Endothelial cell (in vitro differentiated cells): ENCODE measurements at regions not wholly inside any gene's neighbourhood (a gene's known extent, or its start where the extent isn't known, plus 50 kb on each side); places are given as distances from the start of the nearest gene placed in this dataset.
A peak's percentile ranks its signal among the peaks of the same experiment; 100 is the strongest.
"Not testable (repeated sequence)": the region's sequence is repeated elsewhere in the genome, so short reads cannot be mapped to it uniquely, and the experiment has no call there.

Experiments used
- DNase-seq: peaks from one replicate; pipeline ENCODE4 v3.0.0; 2021; ENCODE audit warnings: low spot score
- H3K27ac Mint-ChIP-seq: one replicate; pipeline ENCODE4 v1.8.0; 2021; ENCODE audit warnings: mixed read lengths, inconsistent platforms; ENCODE audit not compliant: unreplicated experiment
- H3K27me3 Mint-ChIP-seq: one replicate; pipeline ENCODE4 v1.8.0; 2021; ENCODE audit warnings: mild to moderate bottlenecking, moderate library complexity, mixed read lengths, inconsistent platforms; ENCODE audit not compliant: unreplicated experiment
- H3K36me3 Mint-ChIP-seq: one replicate; pipeline ENCODE4 v1.8.0; 2021; ENCODE audit warnings: mild to moderate bottlenecking, low read depth, mixed read lengths, inconsistent platforms; ENCODE audit not compliant: unreplicated experiment
- H3K4me1 Mint-ChIP-seq: one replicate; pipeline ENCODE4 v1.8.0; 2021; ENCODE audit warnings: mild to moderate bottlenecking, mixed read lengths, inconsistent platforms; ENCODE audit not compliant: unreplicated experiment
- H3K4me3 Mint-ChIP-seq: one replicate; pipeline ENCODE4 v1.8.0; 2021; ENCODE audit warnings: mild to moderate bottlenecking, mixed read lengths, inconsistent platforms; ENCODE audit not compliant: unreplicated experiment
- H3K9me3 Mint-ChIP-seq: one replicate; pipeline ENCODE4 v1.8.0; 2021; ENCODE audit warnings: mixed read lengths, inconsistent platforms; ENCODE audit not compliant: unreplicated experiment
- TF ChIP-seq, protein P1 (sequence below): fragments of 200-600 bp; sonication (generic); IDR thresholded peaks from one replicate; pipeline ENCODE4 v1.5.0; 2021; ENCODE audit warnings: antibody characterized with exemption; ENCODE audit not compliant: unreplicated experiment

DNA sequence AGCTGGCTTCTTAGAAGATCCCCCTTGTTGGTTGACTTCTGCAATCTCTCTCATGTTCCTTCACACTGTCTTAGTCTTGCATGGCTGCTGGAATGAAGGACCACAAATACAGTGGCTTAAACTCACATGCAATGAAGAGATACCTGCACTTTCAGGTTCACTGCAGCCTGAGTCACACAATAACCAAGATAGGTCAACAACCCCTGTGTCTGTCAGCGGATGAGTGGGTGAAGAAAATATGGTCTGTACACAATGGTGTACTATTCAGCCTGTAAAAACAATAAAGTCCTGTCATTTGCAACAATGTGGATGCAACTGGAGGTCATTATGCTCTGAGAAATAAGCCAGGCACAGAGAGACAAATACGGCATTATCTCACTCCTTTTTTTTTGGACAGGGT, 373.8 kb upstream of the AMELY start:
- no peak for DNase-seq
- H3K9me3 Mint-ChIP-seq, result no peaks in the 10 kb centered on the region

DNA sequence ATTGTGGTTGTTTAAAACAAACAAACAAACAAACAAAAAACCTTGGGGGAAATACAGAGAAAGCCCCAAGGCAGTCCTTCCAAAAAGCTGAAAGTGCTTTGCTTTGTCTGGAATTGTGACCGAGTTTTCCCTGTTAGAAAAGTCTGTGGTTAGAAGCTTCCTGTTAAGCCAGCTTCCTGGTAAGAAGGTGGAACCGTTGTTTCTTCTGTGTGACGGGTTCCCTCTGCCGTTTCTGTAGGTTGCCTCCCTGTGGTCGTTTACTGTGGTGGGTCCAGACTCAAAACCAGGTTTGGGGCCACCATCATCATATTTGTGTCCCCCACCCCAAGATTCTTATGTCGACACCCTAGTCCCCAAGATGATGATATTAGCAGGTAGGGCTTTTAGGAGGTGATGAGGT, 371.4 kb upstream of the AMELY start:
- Mint-ChIP-seq H3K9me3 (no peaks in the 10 kb centered on the region), H3K27me3 (peaks cover 1% of the 10 kb centered on the region)
- TF ChIP-seq, protein P1, sequence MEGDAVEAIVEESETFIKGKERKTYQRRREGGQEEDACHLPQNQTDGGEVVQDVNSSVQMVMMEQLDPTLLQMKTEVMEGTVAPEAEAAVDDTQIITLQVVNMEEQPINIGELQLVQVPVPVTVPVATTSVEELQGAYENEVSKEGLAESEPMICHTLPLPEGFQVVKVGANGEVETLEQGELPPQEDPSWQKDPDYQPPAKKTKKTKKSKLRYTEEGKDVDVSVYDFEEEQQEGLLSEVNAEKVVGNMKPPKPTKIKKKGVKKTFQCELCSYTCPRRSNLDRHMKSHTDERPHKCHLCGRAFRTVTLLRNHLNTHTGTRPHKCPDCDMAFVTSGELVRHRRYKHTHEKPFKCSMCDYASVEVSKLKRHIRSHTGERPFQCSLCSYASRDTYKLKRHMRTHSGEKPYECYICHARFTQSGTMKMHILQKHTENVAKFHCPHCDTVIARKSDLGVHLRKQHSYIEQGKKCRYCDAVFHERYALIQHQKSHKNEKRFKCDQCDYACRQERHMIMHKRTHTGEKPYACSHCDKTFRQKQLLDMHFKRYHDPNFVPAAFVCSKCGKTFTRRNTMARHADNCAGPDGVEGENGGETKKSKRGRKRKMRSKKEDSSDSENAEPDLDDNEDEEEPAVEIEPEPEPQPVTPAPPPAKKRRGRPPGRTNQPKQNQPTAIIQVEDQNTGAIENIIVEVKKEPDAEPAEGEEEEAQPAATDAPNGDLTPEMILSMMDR, result no peak

More for the DNA sequence above, 373.8 kb upstream of the AMELY start:
- H3K27ac Mint-ChIP-seq, result no peak overlapping the region
- H3K4me1 Mint-ChIP-seq, result peaks cover 23% of the 10 kb centered on the region
- no peak overlapping the region for H3K4me3 Mint-ChIP-seq
- H3K27me3 Mint-ChIP-seq, result peaks cover 1% of the 10 kb centered on the region
- TF ChIP-seq, protein P1, result no peak
- H3K36me3 Mint-ChIP-seq, result peaks cover 16% of the 10 kb centered on the region

DNA sequence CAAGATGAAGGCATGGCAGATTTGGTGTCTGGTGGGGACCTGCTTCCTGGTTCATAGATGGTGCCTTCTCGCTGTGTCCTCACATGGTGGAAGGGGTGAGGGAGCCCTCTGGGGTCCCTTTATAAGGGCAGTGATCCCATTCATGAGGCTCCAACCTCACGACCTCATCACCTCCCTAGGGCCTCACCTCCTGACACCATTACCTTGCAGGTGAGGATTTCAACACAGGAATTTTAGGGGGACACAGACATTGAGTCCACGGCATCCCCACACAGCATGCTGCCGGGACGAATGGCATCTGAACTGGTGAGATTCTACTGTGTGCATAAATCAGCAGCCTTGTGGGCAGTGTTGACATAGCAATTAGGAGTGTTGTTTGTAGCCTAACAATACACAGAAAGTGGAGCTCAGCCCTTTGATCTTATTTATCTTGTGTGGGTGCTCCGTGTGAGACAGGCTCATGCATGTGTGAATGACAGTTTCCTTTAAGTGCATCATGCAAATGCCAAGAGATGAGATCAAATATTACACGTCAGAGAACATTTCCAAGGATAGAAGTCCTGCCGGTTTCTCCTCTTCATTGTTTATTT, 368.7 kb upstream of the AMELY start:
- peaks cover 41% of the 10 kb centered on the region for H3K4me1 Mint-ChIP-seq
- H3K9me3 Mint-ChIP-seq, H3K27me3 Mint-ChIP-seq: not testable (repeated sequence)

More for the DNA sequence above, 371.4 kb upstream of the AMELY start:
- no peak for DNase-seq
- Mint-ChIP-seq H3K4me1 (peaks cover 36% of the 10 kb centered on the region), H3K36me3 (peaks cover 16% of the 10 kb centered on the region), H3K27ac (peak overlapping the region; percentile 74), H3K4me3 (no peak overlapping the region)

DNA sequence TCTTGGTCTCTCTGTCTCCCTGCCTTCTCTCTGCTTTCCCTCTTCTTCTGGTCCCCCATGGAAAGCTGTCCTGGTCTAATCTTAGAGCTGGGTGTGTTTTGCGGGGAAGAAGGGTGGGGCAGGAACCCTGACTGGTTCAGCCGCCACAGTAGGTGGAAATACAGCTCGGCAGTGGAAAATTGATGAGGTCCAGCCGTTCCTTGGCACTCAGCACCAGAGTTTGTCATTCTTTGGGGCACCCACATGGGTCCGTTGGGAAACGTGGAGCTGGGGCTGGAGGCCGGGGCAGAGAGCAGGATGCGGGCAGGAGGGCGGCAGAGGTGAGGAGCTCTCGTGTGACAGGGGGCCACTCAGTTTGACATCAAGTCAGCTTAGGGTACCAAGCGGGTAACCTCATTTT, 364.2 kb upstream of the AMELY start:
- Mint-ChIP-seq H3K27ac (peak overlapping the region; percentile 91), H3K27me3 (peaks cover 5% of the 10 kb centered on the region), H3K4me3 (peak overlapping the region; percentile 98), H3K9me3 (no peaks in the 10 kb centered on the region), H3K4me1 (peaks cover 32% of the 10 kb centered on the region), H3K36me3 (peaks cover 8% of the 10 kb centered on the region)
- TF ChIP-seq, protein P1, result no peak
- DNase-seq, result no peak

More for the DNA sequence above, 368.7 kb upstream of the AMELY start:
- not testable (repeated sequence) for H3K4me3 Mint-ChIP-seq, DNase-seq, H3K27ac Mint-ChIP-seq
- H3K36me3 Mint-ChIP-seq, result peaks cover 15% of the 10 kb centered on the region

DNA sequence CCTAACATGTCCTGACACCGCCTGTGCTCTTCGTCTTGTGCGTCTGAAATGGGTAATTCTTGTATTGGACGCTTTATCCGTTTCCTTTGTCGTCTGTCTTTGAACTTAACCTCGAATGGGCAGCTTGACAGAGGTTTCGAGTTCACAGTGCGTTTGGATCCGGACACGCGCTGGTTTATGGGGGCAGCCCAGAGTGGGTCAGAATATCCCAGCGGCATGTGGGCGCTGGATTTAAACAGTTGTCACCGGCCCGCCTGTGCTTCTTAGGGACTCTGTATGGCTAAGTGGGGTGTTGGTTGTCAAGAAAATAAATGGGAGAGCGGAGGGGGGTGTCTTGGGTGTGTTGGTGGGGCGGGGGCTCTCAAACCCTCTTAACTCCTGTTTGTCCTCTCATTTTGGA, 363.5 kb upstream of the AMELY start:
- no peak for DNase-seq
- H3K27me3 Mint-ChIP-seq, result peaks cover 5% of the 10 kb centered on the region
- peak overlapping the region; percentile 98 for H3K4me3 Mint-ChIP-seq
- no peaks in the 10 kb centered on the region for H3K9me3 Mint-ChIP-seq
- H3K36me3 Mint-ChIP-seq, result peaks cover 8% of the 10 kb centered on the region
- peak overlapping the region; percentile 91 for H3K27ac Mint-ChIP-seq
- peaks cover 32% of the 10 kb centered on the region for H3K4me1 Mint-ChIP-seq
- TF ChIP-seq, protein P1, result no peak
